H9 (cell line): ENCODE measurements at regions not wholly inside any gene's neighbourhood (a gene's known extent, or its start where the extent isn't known, plus 50 kb on each side); places are given as distances from the start of the nearest gene placed in this dataset.
A peak's percentile ranks its signal among the peaks of the same experiment; 100 is the strongest.

ENCODE experiments used
- DNase-seq: peaks from one replicate; pipeline ENCODE4 v3.0.0-alpha.2; 2017
- H2AFZ ChIP-seq: one replicate; pipeline ENCODE4 v1.6.1; 2013; ENCODE audit warnings: mild to moderate bottlenecking, low read length, control low read depth, moderate library complexity
- H2AK5ac ChIP-seq: 2 replicates; pipeline ENCODE4 v1.6.1; 2013; ENCODE audit warnings: low read length, control low read depth, mixed read lengths; ENCODE audit not compliant: insufficient read length
- H2BK120ac ChIP-seq: one replicate; pipeline ENCODE4 v1.6.1; 2013; ENCODE audit warnings: low read depth, mild to moderate bottlenecking, low read length, control low read depth, inconsistent platforms; ENCODE audit not compliant: poor library complexity, severe bottlenecking
- H2BK12ac ChIP-seq: 2 replicates; pipeline ENCODE4 v1.6.1; 2013; ENCODE audit warnings: low read length, control low read depth, mixed read lengths, low read depth; ENCODE audit not compliant: insufficient read length
- H2BK15ac ChIP-seq: 2 replicates; pipeline ENCODE4 v1.6.1; 2013; ENCODE audit warnings: low read depth, low read length, control low read depth
- H2BK20ac ChIP-seq: one replicate; pipeline ENCODE4 v1.6.1; 2013; ENCODE audit warnings: low read depth, mild to moderate bottlenecking, low read length, control low read depth, inconsistent platforms; ENCODE audit not compliant: poor library complexity, severe bottlenecking
- H2BK5ac ChIP-seq: 2 replicates; pipeline ENCODE4 v1.6.1; 2013; ENCODE audit warnings: low read length, control low read depth, mixed read lengths; ENCODE audit not compliant: insufficient read length
- H3K14ac ChIP-seq: 2 replicates; pipeline ENCODE4 v1.6.1; 2013; ENCODE audit warnings: low read length, control low read depth; ENCODE audit not compliant: insufficient read depth
- H3K18ac ChIP-seq: 2 replicates; pipeline ENCODE4 v1.6.1; 2013; ENCODE audit warnings: low read depth, mild to moderate bottlenecking, mixed read lengths, low read length, control low read depth; ENCODE audit not compliant: insufficient read length
- H3K23ac ChIP-seq: 2 replicates; pipeline ENCODE4 v1.6.1; 2013; ENCODE audit warnings: low read length, control low read depth, mixed read lengths, low read depth; ENCODE audit not compliant: insufficient read length
- H3K23me2 ChIP-seq: 2 replicates; pipeline ENCODE4 v1.6.1; 2013; ENCODE audit warnings: low read depth, mild to moderate bottlenecking, mixed read lengths, low read length, control low read depth; ENCODE audit not compliant: insufficient read length, poor library complexity, severe bottlenecking
- H3K27ac ChIP-seq: 2 replicates; pipeline ENCODE4 v1.5.1; 2013; ENCODE audit warnings: low read length, control low read depth, mixed read lengths, low read depth; ENCODE audit not compliant: insufficient read length
- H3K27me3 ChIP-seq: 2 replicates; pipeline ENCODE4 v1.6.1; 2013; ENCODE audit warnings: low read length, control low read depth, inconsistent platforms; ENCODE audit not compliant: insufficient read depth
- H3K4ac ChIP-seq: 2 replicates; pipeline ENCODE4 v1.6.1; 2013; ENCODE audit warnings: low read depth, mild to moderate bottlenecking, control low read depth, inconsistent platforms, low read length, moderate library complexity
- H3K4me1 ChIP-seq: 2 replicates; pipeline ENCODE4 v1.6.1; 2013; ENCODE audit warnings: low read length, control low read depth, inconsistent platforms; ENCODE audit not compliant: insufficient read depth
- H3K4me2 ChIP-seq: 2 replicates; pipeline ENCODE4 v1.6.1; 2013; ENCODE audit warnings: low read length, control low read depth, mixed read lengths; ENCODE audit not compliant: insufficient read length, insufficient read depth
- H3K56ac ChIP-seq: 2 replicates; pipeline ENCODE4 v1.6.1; 2013; ENCODE audit warnings: low read depth, mild to moderate bottlenecking, mixed read lengths, low read length, control low read depth; ENCODE audit not compliant: insufficient read length
- H3K79me1 ChIP-seq: 2 replicates; pipeline ENCODE4 v1.6.1; 2013; ENCODE audit warnings: low read depth, mild to moderate bottlenecking, moderate library complexity, low read length, control low read depth, inconsistent platforms; ENCODE audit not compliant: insufficient read depth, poor library complexity, severe bottlenecking
- H3K79me2 ChIP-seq: 2 replicates; pipeline ENCODE4 v1.6.1; 2013; ENCODE audit warnings: low read length, control low read depth, inconsistent platforms; ENCODE audit not compliant: insufficient read depth
- H3K9ac ChIP-seq: 2 replicates; pipeline ENCODE4 v1.6.1; 2013; ENCODE audit warnings: low read length, control low read depth, mixed read lengths; ENCODE audit not compliant: insufficient read length; ENCODE audit errors: extremely low read depth
- H3K9me3 ChIP-seq: one replicate; pipeline ENCODE4 v1.6.1; 2013; ENCODE audit warnings: low read depth, low read length, inconsistent platforms; ENCODE audit not compliant: control insufficient read depth
- H3T11ph ChIP-seq: one replicate; pipeline ENCODE4 v1.6.1; 2013; ENCODE audit warnings: mild to moderate bottlenecking, low read length, control low read depth, inconsistent platforms
- H4K20me1 ChIP-seq: one replicate; pipeline ENCODE4 v1.6.1; 2013; ENCODE audit not compliant: control insufficient read depth, insufficient read length, insufficient read depth
- H4K5ac ChIP-seq: 2 replicates; pipeline ENCODE4 v1.6.1; 2013; ENCODE audit warnings: low read depth, mild to moderate bottlenecking, mixed read lengths, low read length, control low read depth; ENCODE audit not compliant: insufficient read length
- H4K8ac ChIP-seq: replicated peaks from 2 replicates; pipeline ENCODE4 v1.6.1; 2013; ENCODE audit warnings: low read length, control low read depth, mixed read lengths, low read depth; ENCODE audit not compliant: insufficient read length
- H4K91ac ChIP-seq: 2 replicates; pipeline ENCODE4 v1.6.1; 2013; ENCODE audit warnings: low read depth, mild to moderate bottlenecking, moderate library complexity, mixed read lengths, low read length, control low read depth; ENCODE audit not compliant: insufficient read length
- H3K27ac Mint-ChIP-seq, 3 experiments: 2 replicates in 2 of 3; 3 replicates in 1 of 3; pipeline ENCODE4 v1.8.0; 2020 to 2021; ENCODE audit warnings: mixed read lengths in 3 of 3, mild to moderate bottlenecking in 1 of 3, moderate library complexity in 1 of 3
- H3K27me3 Mint-ChIP-seq: 2 replicates; pipeline ENCODE4 v1.8.0; 2021; ENCODE audit warnings: low read depth, mild to moderate bottlenecking, moderate library complexity, mixed read lengths
- H3K36me3 Mint-ChIP-seq, 3 experiments: 2 replicates in 2 of 3; 3 replicates in 1 of 3; pipeline ENCODE4 v1.8.0; 2020 to 2021; ENCODE audit warnings: low read depth in 3 of 3, mixed read lengths in 3 of 3; ENCODE audit not compliant: insufficient read depth in 1 of 3
- H3K4me1 Mint-ChIP-seq, 2 experiments: 2 replicates each; pipeline ENCODE4 v1.8.0; 2020; ENCODE audit warnings: mixed read lengths in 2 of 2
- H3K4me3 Mint-ChIP-seq, 2 experiments: 2 replicates in 1 of 2; 3 replicates in 1 of 2; pipeline ENCODE4 v1.8.0; 2020 to 2021; ENCODE audit warnings: mild to moderate bottlenecking in 2 of 2, mixed read lengths in 2 of 2, moderate library complexity in 1 of 2
- H3K9me3 Mint-ChIP-seq, 2 experiments: 2 replicates in 1 of 2; 3 replicates in 1 of 2; pipeline ENCODE4 v1.8.0; 2020; ENCODE audit warnings: mild to moderate bottlenecking in 2 of 2, mixed read lengths in 2 of 2, moderate library complexity in 1 of 2
- WGBS: extraction: QIAGEN DNeasy Blood & Tissue Kit; methylation state at CpG from one replicate; pipeline ENCODE4 v1.1.7; 2013; ENCODE audit warnings: missing lambda C conversion rate, low lambda C conversion rate, mixed read lengths; ENCODE audit not compliant: insufficient read length; ENCODE audit errors: extremely low coverage; 5-methylcytosine and 5-hydroxymethylcytosine counted together
- TF ChIP-seq, protein P1 (sequence below): fragments of 200-600 bp; sonication (generic); conservative IDR thresholded peaks from 3 replicates; pipeline ENCODE4 v1.8.0; 2021; ENCODE audit warnings: antibody characterized with exemption, mild to moderate bottlenecking

DNA sequence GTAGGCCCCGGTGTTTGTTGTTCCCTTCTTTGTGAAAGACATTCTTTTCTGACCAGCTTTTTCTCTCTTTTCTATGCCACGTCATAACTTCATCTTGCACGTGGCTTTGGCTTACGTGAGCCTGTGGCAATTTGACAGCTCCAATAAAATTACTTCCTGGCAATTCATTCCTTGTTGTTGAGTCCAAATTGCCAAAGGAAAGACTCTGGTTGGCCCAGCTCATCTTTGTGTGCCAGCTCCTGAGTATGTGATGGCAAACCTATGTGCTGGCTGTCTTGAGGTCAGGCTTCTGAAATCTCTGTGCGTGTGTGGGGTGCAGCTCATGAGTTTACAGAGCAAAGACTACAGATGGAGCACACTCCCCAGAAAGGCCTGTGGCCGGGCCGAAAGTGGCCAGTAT lies 272.5 kb upstream of the SGK1 start:
- H2BK20ac ChIP-seq, result no peak overlapping the region
- TF ChIP-seq, protein P1, sequence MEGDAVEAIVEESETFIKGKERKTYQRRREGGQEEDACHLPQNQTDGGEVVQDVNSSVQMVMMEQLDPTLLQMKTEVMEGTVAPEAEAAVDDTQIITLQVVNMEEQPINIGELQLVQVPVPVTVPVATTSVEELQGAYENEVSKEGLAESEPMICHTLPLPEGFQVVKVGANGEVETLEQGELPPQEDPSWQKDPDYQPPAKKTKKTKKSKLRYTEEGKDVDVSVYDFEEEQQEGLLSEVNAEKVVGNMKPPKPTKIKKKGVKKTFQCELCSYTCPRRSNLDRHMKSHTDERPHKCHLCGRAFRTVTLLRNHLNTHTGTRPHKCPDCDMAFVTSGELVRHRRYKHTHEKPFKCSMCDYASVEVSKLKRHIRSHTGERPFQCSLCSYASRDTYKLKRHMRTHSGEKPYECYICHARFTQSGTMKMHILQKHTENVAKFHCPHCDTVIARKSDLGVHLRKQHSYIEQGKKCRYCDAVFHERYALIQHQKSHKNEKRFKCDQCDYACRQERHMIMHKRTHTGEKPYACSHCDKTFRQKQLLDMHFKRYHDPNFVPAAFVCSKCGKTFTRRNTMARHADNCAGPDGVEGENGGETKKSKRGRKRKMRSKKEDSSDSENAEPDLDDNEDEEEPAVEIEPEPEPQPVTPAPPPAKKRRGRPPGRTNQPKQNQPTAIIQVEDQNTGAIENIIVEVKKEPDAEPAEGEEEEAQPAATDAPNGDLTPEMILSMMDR, result no peak
- H2BK5ac ChIP-seq, result no peak overlapping the region
- H3K4me1 Mint-ChIP-seq, result peaks cover 13 to 14% of the 10 kb centered on the region in 2 experiments
- no peak overlapping the region for H2AFZ ChIP-seq
- no peaks in the 10 kb centered on the region for H3K4me1 ChIP-seq
- H4K91ac ChIP-seq, result no peak overlapping the region
- peak overlapping the region in 1 of 3 experiments; percentile 3; a peak in 1 of 7 replicates for H3K27ac Mint-ChIP-seq
- H4K8ac ChIP-seq, result no peak overlapping the region
- H2BK15ac ChIP-seq, result no peak overlapping the region
- no peak overlapping the region for H2AK5ac ChIP-seq
- H3T11ph ChIP-seq, result no peak overlapping the region
- no peak overlapping the region for H4K5ac ChIP-seq
- no CpG with 5 or more reads among the region's 7 CpGs for WGBS
- no peak overlapping the region for H3K4me3 Mint-ChIP-seq
- no peak overlapping the region for H3K27ac ChIP-seq
- H3K79me2 ChIP-seq, result no peaks in the 10 kb centered on the region
- no peaks in the 10 kb centered on the region for H3K36me3 Mint-ChIP-seq
- H3K23me2 ChIP-seq, result no peaks in the 10 kb centered on the region
- no peak overlapping the region for H2BK12ac ChIP-seq
- no peak overlapping the region for H3K14ac ChIP-seq
- no peaks in the 10 kb centered on the region for H3K27me3 ChIP-seq
- no peak overlapping the region for H3K4me2 ChIP-seq
- no peaks in the 10 kb centered on the region for H4K20me1 ChIP-seq
- no peaks in the 10 kb centered on the region for H3K79me1 ChIP-seq
- H3K9ac ChIP-seq, result no peak overlapping the region
- no peak overlapping the region for H3K4ac ChIP-seq
- no peaks in the 10 kb centered on the region; a peak in 1 of 5 replicates for H3K9me3 Mint-ChIP-seq
- no peak overlapping the region for H3K56ac ChIP-seq
- H3K23ac ChIP-seq, result no peak overlapping the region
- H2BK120ac ChIP-seq, result no peak overlapping the region
- no peak for DNase-seq
- no peak overlapping the region for H3K18ac ChIP-seq
- H3K27me3 Mint-ChIP-seq, result no peaks in the 10 kb centered on the region
- no peaks in the 10 kb centered on the region for H3K9me3 ChIP-seq
